ENCODE measurements at regions not wholly inside any gene's neighbourhood (a gene's known extent, or its start where the extent isn't known, plus 50 kb on each side); places are given as distances from the start of the nearest gene placed in this dataset.
"Not testable (repeated sequence)": the region's sequence is repeated elsewhere in the genome, so short reads cannot be mapped to it uniquely, and the experiment has no call there.

DNA sequence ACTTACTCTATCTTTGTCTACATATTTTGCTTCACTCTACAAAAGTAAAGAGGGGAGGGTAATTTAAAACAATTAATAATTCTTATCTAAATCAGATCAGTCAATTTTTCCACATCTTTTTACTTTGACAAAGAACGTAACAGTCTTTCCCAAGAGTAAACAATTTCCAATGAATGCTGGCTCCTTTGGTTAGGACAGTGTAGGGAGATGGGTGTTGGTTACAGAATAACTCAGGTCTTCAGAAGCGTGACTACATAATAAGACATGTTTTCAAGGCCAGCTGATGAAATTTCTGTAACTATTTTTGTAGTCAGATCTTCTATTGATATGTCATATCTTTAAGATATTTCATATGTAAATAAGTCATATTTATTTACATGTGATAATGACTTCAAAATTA is 183.0 kb upstream of the CAND1 start:
- no peak for DNase-seq

DNA sequence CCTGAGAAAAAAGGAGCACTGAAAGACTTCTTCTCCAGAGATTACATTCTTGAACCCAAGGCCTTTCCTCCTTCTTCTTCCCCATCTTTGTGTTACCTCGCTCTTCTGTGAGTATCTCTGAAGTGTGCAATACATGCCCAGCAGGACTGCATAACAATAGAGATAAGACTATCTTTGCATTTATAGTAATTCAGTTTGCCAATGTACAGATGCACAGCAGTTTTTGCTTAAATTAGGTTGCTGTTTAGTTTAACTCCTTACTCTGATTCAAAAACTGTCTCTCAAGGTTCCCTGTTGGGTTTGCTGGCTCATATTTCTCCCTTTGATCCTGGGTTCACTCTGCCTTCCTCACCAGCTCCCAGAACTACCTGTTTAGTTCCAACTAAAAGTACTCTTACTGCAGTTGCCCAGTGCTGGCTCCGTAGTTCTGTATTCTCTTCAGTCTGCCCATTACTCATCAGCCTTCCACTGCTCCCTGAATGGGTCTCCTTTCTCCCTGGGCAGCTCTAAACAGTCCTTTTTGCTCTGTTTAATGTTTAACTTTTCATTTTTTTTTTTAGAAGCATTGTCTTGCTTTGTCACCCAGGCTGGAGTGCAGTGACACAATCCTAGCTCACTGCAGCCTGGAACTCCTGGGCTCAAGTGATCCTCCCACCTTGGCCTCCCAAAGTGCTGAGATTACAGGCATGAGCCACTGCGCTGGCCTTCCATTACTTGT is 180.6 kb upstream of the CAND1 start:
- no peak for DNase-seq

DNA sequence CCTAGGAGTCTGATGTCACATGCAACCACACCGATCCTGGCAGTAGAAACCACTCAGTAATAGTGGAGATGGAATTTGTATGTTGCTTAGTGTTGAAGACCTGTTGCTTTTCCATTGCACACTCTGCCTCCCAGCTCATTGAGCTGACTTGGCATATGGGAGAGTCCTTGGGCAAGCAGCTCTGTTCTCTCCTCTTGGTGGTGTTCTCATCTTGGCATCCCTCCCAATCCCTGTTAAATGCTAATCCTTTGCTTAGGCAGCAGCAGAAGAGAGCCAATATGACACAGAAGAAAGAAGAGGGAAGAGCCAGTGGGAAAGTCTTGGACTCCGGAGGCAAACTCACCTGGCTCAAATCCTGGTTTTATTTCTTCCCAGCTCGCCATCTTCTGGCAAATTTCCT is 178.0 kb upstream of the CAND1 start:
- no peak for DNase-seq

DNA sequence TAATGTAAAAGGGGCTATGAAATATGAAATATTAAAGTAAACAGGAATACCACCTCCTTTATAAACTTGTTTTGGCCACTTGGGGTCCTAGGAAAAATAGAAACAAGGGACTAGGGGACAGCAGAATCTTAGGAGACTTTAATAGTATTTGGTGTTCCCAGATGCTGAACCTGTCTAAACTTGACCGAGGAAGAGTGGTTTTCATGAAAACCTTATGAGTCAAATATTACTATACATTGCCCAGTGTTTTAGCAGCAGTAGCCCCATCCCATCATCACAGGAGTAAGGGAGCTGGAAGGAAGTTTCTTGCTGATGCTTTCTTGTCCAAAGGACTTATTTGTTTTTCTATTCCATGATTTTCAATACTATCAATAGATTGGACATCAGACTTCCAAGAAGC is 177.5 kb upstream of the CAND1 start:
- no peak for DNase-seq

DNA sequence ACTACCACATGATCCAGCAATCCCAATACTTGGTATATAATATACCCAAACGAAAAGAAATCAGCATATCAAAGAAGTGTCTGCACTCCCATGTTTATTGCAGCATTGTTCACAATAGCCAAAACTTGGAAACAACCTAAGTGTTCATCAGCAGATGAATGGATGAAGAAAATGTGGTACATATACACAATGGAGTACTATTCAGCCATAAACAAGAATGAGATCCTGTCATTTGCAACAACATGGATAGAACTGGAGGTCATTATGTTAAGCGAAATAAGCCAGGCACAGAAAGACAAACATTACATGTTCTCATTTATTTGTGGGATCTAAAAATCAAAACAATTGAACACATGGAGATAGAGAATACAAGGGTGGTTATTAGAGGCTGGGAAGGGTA is 176.2 kb upstream of the CAND1 start:
- DNase-seq = not testable (repeated sequence)

DNA sequence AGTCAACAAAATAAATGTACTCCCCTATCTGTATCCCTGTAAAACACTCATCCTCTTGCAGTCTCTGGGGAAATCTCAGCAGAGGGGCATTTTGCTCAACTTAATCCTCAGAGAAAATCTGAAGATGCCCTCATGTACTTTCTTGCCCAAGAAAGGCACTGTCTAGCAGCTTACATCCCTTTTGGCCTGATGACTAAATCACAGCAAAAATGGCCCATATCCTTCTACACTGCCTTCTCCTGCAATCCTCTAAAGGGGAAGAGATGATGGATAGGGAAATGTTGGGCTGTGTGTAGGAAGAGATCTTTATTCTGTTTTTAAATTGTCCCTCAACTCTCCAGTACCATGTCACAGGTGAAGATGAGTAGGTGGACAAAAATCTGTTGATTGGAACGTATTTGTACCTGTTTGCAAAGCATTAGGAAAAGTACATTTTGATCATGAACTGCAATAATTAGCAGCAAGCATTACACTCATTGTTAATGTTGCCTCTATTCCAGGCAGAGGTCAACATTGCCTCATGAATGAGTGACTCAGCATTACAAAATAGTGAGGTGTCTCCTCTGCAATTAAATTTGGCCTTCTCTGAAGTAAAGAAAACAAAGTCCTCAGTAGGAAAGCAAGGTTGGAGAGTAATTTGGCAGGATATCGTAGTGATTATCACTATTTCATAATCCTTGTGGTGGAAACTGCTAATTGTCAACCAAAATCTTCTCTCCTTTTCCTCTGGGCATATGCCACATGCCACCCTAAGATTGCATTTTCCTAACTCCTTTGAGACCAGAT is 172.4 kb upstream of the CAND1 start:
- DNase-seq = peak; percentile 13

DNA sequence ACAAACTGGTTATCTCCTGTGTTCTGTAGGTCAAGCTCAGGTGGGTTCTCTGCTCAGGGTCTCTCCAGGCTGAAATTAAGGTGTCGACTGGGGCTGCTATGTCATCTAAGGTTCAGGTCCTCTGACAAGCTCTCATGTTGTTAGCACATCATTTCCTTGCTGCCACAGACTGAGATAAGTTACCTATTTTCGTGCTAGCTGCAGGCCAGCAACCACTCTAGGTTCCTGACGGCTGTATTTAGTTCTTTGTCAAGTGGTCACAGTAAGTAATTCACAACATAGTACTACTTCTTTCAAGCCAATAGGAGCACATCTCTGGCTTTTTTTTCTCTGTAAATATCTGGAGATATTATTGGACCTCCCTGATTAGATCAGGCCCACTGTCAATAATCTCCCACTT is 169.3 kb upstream of the CAND1 start:
- DNase-seq = no peak

DNA sequence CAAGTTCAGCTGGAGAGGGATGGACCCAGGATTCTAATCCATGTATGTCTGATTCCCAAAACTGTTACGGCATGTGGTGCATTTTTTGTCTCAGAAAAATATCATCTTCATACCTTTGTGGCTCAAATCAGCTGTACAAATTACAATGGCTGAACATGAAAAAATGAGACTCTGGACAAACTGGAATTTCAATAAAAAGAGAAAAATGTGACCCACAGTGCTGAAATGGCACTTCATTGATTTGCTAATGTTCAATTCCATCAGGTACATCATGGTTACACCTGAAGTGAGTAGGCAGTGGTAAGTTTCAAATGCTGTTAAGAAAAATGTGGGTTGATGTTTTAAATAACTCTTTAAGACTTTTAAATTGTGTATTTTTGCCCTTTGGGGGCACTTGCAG is 165.6 kb upstream of the CAND1 start:
- no peak for DNase-seq

DNA sequence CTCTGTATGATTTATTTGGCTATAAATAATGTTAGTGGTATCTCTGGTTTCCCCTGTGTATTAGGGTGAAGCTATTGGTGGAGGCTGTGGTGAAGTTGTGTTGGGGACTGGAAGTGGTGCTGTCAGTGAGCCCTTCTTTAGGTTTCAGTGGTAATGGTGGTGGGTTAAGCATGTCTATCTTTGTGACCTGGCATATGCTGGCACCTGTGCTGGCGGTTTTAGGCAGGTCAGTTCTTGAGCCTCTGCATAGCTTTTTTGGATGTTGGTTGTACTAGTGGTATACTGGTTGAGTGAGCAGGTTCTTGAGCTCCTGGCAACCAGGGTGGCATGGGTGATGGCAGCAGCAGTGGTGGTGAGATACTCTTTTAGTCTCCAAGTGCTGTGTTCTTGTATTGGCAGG is 161.9 kb upstream of the CAND1 start:
- no peak for DNase-seq

DNA sequence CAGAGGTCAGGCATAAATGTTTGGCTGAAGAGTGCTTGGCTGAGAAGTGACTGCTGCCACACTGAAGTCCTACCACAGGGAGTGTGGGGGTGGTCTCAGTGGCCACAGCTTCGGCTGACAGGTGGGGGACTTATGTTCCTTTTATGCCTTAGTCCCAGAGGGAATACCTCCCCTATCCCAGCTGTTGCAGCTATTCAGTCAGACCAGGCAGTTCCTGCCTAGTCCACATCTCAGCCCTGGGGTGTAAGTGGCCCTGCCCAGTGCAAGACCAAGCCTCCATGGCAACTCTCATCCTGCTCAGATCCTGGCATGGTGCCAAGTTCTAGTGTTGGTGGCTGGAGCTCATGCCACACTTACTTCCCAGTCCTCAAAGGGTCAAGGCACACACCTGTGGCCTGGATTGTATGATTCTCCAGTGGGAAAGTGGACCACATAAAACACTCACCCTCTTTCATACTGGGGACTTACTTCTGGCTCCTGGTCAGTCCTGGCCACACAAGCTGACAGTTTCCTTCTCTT is 161.3 kb upstream of the CAND1 start:
- DNase-seq = no peak

DNA sequence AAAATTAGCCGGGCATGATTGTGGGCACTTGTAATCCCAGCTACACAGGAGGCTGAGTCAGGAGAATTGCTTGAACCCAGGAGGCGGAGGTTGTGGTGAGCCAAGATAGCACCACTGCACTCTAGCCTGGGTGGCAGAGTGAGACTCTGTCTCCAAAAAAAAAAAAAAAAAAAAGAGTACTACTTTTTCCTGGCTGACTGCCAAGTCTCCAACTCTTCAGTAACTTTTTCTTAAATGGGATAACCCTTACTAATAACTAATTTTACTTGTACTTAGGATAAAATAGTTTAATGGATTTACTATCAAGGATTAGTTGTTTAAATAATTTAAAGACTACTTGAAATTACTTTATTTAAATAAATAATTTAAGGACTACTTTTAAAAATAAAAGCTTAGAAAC is 158.8 kb upstream of the CAND1 start:
- not testable (repeated sequence) for DNase-seq

DNA sequence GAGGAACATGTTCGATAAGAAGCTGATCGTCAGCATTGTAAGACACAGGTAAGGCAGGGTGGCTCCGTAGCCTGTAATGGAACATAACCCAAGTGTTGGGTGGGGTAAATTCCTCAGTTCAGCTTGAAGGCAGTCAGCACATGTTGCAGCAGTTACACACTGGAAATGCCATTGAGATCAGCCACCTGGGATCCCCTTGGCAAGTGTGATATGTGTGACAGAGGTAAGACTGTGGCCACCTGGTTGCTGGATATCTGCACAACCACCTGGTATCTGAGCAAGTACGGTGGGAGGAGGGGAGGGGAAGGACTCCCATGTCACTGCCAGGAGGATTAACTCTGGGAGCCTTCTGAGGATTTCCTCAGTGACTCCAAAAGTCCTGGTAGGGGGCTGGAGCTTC is 158.0 kb upstream of the CAND1 start:
- no peak for DNase-seq

DNA sequence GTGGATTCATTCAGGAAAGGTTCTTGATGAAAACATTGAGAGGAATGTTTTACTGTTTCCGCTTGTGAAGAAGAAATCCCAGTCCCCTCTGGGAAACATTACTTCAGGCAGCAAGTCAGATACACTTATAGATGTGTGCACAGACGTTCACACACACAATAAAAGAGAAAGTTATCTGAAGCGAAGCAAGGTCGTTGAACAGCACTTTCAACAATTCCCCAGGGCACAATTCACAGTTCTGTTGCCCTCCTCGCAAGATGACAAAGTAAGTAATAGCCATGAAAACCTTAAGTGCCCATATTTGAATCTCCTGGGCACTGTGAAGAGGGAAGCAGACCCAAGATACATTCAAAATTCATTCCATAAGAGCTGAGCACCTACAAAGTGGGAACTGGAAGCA is 156.6 kb upstream of the CAND1 start:
- no peak for DNase-seq

DNA sequence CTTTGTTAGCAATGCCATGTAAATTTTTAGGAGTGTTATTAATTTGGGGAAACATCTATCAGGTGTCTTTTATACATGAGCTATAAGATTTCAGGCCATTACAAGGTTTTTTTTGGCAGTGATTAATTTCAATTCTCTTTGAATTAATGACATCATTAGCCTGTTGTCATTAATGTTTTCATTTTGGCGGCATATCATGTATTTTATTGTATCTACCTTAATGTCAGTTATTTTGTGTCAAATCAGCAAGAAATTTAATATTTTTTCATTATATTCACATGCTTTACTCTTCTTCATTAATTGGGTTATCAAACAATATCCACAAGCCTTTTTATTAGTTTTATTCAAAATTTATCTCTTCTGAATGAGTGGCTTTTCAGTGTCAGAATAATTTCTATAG is 153.0 kb upstream of the CAND1 start:
- DNase-seq = no peak

DNA sequence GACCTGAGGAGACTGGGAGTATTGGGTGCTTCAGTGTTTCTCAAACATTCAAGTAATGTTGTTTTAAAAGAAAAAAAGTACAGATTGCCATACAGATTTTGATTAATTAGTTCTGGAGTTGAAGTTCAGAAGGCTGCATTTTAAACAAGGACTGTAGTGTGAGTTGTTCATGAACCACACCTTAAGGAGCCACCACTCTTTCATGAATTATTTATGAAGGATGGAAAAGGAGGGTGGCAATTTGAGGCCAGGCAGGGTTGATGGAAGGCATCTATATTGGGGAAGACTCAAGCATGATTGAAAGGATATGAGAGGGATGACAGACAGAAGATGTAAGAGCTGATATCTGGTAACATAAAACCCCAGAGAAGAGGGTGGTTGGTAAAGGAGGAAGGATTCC is 146.6 kb upstream of the CAND1 start:
- no peak for DNase-seq

DNA sequence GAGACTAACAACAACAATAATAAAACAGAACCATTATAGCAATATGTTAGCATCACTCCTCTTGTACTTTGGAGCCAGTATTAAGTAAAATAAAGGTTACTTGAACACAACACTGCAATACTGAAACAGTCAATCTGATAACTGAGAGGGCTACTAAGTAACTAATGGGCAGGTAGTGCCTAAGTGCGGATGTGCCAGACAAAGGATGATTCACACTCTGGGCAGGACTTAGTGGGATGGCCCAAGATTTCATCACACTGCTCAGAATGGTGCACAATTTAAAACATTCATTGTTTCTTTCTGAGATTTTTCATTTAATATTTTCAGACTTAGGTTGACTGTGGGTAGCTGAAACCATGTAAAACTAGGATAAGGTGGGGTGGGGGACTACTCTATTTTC is 131.9 kb upstream of the CAND1 start:
- DNase-seq = no peak

DNA sequence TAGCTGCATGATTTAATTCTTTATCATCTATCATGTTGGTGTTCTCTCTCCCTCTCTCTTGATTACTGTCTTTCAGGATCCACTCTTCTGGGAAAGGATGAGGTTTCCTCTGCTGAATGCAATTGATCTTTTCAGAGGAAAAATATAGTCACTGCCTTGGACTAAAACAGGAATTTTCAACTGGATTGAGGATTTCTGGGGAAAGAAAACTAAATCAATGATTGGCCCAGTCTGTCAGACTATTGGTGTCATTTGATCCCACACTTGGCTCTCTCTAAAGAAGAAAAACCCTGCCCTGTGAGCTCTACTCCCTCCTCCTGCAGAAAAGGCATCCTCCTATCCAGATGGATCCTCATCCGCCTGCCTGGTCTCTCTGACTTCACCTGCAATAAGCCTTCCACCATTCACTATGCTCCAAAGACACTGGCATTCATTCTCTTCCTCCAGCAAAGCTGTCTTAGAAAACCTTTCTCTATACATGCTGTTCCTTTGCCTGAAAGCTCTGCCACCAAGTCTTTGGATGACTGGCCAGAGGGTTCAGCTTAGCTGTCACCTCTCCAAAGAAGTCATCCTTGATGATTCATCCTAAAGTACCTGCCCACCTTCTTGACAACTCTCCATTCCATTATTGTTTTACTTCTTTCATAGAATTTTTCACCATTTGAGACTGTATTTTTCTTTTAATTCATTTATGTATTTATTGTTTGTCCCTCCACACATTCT is 127.7 kb upstream of the CAND1 start:
- DNase-seq = no peak

DNA sequence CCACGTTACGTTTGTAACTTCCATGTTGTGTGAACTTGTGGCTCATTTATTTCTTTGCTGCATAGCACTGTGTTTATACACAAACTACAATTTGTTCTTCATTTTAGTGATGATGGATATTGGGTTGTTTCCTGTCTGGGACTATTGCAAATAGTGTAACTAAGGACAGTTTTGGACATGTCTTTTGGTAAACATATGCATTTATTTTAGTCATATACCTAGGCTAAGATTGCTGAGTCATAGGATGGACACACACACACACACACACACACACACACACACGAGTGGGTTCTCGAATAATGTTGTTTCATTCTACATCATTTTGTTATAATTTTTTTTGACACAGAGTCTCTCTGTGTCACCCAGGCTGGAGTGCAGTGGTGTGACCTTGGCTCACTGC is 123.5 kb upstream of the CAND1 start:
- DNase-seq = no peak

DNA sequence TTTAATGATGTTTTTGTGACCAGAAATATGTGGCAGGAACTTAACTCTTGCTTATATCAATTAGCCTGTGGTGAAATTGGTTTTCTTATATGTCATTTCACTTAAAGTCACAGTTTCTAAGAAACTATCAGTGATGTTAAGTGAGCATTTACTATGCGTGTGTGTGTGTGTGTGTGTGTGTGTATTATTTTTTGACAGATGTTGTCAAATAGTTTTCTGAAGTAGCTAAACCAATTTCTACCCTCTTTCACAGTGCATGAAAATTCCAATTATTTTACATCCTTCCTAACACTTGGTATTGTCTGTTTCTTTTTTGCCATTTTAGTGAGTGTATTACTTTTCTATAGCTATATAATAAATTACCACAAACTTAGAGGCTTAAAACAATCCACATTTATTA is 122.1 kb upstream of the CAND1 start:
- DNase-seq = no peak

DNA sequence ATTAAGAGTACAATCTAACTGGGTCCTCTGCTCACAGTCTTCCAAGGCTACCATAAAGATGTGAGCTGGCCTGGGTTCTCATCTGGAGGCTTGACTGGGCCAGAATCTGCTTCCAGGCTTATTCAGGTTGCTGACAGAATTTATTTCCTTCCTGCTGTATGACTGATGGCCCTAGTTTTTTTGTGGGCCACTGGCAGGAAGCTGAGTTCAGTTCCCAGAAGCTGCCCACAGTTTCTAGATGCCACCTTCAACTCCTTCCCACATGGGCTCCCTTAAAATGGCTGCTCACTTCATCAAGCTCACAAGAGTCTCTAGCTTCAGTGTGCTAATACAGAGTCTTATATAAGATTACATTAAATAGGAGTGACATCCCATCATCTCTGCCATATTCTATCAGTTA is 121.7 kb upstream of the CAND1 start:
- DNase-seq = no peak

DNA sequence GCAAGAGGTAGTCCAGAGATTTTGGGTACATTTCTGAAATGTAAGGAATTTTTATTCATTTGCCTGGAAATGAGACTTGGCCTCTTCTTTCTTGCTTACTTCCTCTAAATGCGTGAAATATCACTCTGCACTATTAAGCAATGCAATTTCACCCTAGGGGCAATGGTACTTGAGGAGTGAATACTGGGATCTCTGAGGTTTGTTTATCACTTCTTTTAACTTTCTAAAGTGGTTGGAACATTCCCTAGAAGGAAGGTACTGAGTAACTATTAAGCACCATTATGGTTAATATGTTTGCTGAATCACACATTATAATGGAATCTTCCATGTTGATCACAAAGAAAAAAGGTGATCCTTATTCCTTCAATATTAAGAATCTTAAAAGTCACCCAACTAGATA is 120.9 kb upstream of the CAND1 start:
- no peak for DNase-seq

DNA sequence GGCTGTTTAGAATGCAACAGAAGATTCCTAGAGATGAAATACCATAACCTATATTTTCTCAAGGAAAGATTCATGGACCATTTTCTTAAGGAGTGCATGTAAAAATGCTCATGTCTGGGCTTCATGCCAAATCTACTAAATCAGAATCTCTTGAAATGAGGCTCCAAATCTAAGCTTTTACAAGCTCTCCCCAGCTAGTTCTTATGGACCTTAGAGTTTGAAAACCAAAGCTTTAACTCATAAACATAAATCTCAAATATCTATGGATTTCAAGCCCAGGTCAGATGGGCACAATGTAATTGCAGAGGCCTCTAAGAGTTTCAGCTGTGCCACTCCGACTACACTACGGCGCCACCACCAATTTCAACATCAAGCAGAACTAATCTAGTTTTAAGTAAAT is 117.3 kb upstream of the CAND1 start:
- peak; percentile 1 for DNase-seq

DNA sequence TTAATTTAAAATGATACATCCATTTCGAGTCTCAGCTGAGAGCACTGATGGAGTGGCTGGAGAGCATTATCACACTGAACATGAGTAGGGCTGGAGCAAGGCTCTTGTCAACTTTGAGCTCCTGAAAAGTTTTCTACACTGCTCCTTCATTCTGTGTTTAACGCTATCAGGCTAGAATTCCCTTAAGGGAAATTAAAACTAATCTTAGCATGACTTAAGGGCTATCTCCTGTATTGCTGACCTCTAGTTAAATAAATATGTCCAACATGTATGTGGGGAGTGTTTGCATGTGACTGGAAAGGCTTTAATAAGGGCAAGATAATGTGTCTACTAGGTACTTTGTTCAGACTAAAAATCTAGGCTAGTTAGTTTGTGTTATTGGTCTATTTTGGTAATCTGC is 116.7 kb upstream of the CAND1 start:
- DNase-seq = no peak

DNA sequence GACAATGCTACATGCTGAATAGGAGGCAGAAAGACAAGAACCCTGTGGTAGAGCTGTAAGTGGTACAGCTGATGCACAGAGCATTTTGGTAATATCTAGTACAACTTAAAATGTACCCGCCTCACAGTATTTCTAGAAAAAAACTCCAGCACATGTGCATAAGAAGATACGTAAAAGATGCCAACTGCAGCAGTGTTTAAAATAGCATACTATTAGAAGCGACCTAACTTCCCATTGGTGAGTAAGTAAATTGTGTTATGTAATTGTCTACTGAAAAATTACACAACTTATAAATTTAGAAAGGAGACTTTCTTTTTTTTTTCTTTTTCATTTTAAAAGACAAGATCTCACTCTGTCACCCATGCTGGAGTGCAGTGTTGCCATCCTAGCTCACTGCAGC is 114.3 kb upstream of the CAND1 start:
- DNase-seq = no peak
